HL-60 (cell line): ENCODE measurements at regions not wholly inside any gene's neighbourhood (a gene's known extent, or its start where the extent isn't known, plus 50 kb on each side); places are given as distances from the start of the nearest gene placed in this dataset.
"Not testable (repeated sequence)": the region's sequence is repeated elsewhere in the genome, so short reads cannot be mapped to it uniquely, and the experiment has no call there.

Experiments
- DNase-seq, 2 experiments: peaks; one replicate each; pipeline ENCODE4 v3.0.0-alpha.2; 2010 to 2020; ENCODE audit warnings: low read depth in 1 of 2, low spot score in 1 of 2
- H3K27ac ChIP-seq: fragments of 250-450 bp; sonication (Bioruptor Pico); replicated peaks from 2 replicates; pipeline ENCODE4 v1.5.1; 2020; ENCODE audit warnings: mild to moderate bottlenecking, moderate library complexity
- H3K27me3 ChIP-seq: fragments of 250-450 bp; sonication (Bioruptor Pico); 2 replicates; pipeline ENCODE4 v1.5.1; 2021; ENCODE audit warnings: mild to moderate bottlenecking, moderate library complexity; ENCODE audit not compliant: insufficient read depth, poor library complexity, severe bottlenecking
- H3K4me3 ChIP-seq: replicated peaks from 2 replicates; pipeline ENCODE4 v1.5.1; 2011; ENCODE audit warnings: mild to moderate bottlenecking, control low read depth, low read length; ENCODE audit not compliant: insufficient read depth
- GABPA ChIP-seq: IDR thresholded peaks from 2 replicates; pipeline ENCODE4 v1.6.1; 2012; ENCODE audit warnings: low read depth
- POLR2AphosphoS5 ChIP-seq: IDR thresholded peaks from 2 replicates; pipeline ENCODE4 v1.6.1; 2012; ENCODE audit warnings: low read depth
- SPI1 ChIP-seq: IDR thresholded peaks from 2 replicates; pipeline ENCODE4 v1.6.1; 2012; ENCODE audit warnings: low read depth, mild to moderate bottlenecking, borderline replicate concordance
- TF ChIP-seq, protein P1 (sequence below): IDR thresholded peaks from one replicate; pipeline ENCODE4 v1.5.1; 2011; ENCODE audit warnings: low read length, control low read depth, inconsistent platforms; ENCODE audit not compliant: insufficient read depth
- TF ChIP-seq, protein P2 (sequence below): IDR thresholded peaks from 2 replicates; pipeline ENCODE4 v1.6.1; 2012; ENCODE audit warnings: low read depth; ENCODE audit not compliant: insufficient replicate concordance

- H3K4me3 ChIP-seq: no peak overlapping the region
- no peak for DNase-seq
- no peak overlapping the region for H3K27ac ChIP-seq
- no peaks in the 10 kb centered on the region for H3K27me3 ChIP-seq
- TF ChIP-seq, protein P1, sequence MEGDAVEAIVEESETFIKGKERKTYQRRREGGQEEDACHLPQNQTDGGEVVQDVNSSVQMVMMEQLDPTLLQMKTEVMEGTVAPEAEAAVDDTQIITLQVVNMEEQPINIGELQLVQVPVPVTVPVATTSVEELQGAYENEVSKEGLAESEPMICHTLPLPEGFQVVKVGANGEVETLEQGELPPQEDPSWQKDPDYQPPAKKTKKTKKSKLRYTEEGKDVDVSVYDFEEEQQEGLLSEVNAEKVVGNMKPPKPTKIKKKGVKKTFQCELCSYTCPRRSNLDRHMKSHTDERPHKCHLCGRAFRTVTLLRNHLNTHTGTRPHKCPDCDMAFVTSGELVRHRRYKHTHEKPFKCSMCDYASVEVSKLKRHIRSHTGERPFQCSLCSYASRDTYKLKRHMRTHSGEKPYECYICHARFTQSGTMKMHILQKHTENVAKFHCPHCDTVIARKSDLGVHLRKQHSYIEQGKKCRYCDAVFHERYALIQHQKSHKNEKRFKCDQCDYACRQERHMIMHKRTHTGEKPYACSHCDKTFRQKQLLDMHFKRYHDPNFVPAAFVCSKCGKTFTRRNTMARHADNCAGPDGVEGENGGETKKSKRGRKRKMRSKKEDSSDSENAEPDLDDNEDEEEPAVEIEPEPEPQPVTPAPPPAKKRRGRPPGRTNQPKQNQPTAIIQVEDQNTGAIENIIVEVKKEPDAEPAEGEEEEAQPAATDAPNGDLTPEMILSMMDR: no peak
- TF ChIP-seq GABPA (no peak), POLR2AphosphoS5 (no peak), SPI1 (no peak)
- TF ChIP-seq, protein P2, sequence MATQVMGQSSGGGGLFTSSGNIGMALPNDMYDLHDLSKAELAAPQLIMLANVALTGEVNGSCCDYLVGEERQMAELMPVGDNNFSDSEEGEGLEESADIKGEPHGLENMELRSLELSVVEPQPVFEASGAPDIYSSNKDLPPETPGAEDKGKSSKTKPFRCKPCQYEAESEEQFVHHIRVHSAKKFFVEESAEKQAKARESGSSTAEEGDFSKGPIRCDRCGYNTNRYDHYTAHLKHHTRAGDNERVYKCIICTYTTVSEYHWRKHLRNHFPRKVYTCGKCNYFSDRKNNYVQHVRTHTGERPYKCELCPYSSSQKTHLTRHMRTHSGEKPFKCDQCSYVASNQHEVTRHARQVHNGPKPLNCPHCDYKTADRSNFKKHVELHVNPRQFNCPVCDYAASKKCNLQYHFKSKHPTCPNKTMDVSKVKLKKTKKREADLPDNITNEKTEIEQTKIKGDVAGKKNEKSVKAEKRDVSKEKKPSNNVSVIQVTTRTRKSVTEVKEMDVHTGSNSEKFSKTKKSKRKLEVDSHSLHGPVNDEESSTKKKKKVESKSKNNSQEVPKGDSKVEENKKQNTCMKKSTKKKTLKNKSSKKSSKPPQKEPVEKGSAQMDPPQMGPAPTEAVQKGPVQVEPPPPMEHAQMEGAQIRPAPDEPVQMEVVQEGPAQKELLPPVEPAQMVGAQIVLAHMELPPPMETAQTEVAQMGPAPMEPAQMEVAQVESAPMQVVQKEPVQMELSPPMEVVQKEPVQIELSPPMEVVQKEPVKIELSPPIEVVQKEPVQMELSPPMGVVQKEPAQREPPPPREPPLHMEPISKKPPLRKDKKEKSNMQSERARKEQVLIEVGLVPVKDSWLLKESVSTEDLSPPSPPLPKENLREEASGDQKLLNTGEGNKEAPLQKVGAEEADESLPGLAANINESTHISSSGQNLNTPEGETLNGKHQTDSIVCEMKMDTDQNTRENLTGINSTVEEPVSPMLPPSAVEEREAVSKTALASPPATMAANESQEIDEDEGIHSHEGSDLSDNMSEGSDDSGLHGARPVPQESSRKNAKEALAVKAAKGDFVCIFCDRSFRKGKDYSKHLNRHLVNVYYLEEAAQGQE: no peak
Observed at GRCh38 chr5:153939101-153939500, 99.6 kb downstream of the FAM114A2 start.

GRCh38 chr5:153938191-153938842 lies 100.4 kb downstream of the FAM114A2 start:
- Histone ChIP-seq H3K27ac (no peak overlapping the region), H3K4me3 (no peak overlapping the region), H3K27me3 (no peaks in the 10 kb centered on the region)
- DNase-seq: no peak
- no peak for TF ChIP-seq SPI1
- TF ChIP-seq, protein P1: no peak
- no peak for TF ChIP-seq POLR2AphosphoS5

DNA sequence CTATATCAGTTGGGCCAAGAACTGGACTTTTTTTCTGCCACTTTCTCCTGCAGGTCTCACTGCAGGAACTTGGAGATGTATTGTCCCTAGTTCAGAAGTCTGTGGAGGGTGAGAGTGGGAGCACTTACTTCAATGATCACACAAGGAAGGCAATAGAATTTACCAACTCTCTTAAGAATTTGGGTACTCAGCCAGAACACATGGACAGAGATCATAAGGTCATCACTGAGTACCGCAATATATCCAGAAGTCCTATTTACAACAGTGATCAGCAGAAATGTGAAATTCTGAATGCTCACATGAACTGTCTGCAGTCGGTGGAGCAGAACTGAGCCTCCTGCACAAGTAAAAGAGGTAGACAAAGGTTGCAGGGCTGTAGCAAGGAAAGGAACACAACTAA lies 101.0 kb downstream of the FAM114A2 start:
- no peak for TF ChIP-seq SPI1
- TF ChIP-seq GABPA: no peak
- TF ChIP-seq, protein P1: no peak
- TF ChIP-seq POLR2AphosphoS5: no peak
- TF ChIP-seq, protein P2: no peak
- Histone ChIP-seq H3K27ac (no peak overlapping the region), H3K27me3 (no peaks in the 10 kb centered on the region), H3K4me3 (no peak overlapping the region)
- DNase-seq: no peak

DNA sequence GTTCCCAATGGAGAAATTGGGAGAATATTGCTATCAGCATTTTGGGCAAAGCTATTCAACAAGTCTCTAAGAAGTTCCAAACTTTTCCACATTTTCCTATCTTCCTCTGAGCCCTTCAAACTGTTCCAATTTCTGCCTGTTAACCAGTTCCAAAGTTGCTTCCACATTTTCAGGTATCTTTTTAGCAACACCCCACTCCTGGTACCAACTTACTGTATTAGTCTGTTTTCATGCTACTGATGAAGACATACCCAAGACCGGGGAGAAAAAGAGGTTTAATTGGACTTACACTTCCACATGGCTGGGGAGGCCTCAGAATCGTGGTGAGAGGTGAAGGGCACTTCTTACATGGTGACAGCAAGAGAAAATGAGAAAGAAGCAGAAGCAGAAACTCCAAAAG lies 103.6 kb downstream of the FAM114A2 start:
- not testable (repeated sequence) for H3K27me3 ChIP-seq, H3K4me3 ChIP-seq, DNase-seq, H3K27ac ChIP-seq
